ENCODE measurements at regions not wholly inside any gene's neighbourhood (a gene's known extent, or its start where the extent isn't known, plus 50 kb on each side); places are given as distances from the start of the nearest gene placed in this dataset.
"Not testable (repeated sequence)": the region's sequence is repeated elsewhere in the genome, so short reads cannot be mapped to it uniquely, and the experiment has no call there.

GRCh38 chr10:6795541-6795940 lies 215.5 kb upstream of the PRKCQ start:
- no peak for TF ChIP-seq POLR2A (IDR thresholded peaks at IDR 0.05)
- TF ChIP-seq, protein P1, sequence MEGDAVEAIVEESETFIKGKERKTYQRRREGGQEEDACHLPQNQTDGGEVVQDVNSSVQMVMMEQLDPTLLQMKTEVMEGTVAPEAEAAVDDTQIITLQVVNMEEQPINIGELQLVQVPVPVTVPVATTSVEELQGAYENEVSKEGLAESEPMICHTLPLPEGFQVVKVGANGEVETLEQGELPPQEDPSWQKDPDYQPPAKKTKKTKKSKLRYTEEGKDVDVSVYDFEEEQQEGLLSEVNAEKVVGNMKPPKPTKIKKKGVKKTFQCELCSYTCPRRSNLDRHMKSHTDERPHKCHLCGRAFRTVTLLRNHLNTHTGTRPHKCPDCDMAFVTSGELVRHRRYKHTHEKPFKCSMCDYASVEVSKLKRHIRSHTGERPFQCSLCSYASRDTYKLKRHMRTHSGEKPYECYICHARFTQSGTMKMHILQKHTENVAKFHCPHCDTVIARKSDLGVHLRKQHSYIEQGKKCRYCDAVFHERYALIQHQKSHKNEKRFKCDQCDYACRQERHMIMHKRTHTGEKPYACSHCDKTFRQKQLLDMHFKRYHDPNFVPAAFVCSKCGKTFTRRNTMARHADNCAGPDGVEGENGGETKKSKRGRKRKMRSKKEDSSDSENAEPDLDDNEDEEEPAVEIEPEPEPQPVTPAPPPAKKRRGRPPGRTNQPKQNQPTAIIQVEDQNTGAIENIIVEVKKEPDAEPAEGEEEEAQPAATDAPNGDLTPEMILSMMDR (IDR thresholded peaks at IDR 0.05): no peak
- WGBS, 4 donors: 83 to 88% (median 83%) methylated on average over 6 of the region's 6 CpGs
- H3K9me3 ChIP-seq: no peaks in the 10 kb centered on the region
- intact Hi-C loops (cut with DNase I): no loop called here
- DNase-seq (no peak), ATAC-seq (no peak)
- H3K36me3 ChIP-seq: no peaks in the 10 kb centered on the region
- H3K4me1 ChIP-seq: no peaks in the 10 kb centered on the region
- no peaks in the 10 kb centered on the region for H3K27me3 ChIP-seq
- H3K4me3 ChIP-seq: no peak overlapping the region
- H3K27ac ChIP-seq: no peak overlapping the region

DNA sequence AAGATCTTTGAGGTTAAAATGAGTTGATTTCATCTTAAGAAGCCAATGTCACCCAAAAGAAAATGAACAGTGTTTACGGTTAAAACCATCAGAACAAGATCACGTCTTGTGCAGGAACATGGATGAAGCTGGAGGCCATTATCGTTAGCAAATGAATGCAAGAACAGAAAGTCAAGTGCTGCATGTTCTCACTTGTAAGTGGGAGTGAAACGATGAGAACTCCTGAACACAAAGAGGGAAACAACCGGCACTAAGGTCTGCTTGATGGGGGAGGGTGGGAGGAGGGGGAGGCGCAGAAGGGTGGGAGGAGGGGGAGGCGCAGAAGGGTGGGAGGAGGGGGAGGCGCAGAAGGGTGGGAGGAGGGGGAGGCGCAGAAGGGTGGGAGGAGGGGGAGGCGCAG lies 214.8 kb upstream of the PRKCQ start:
- H3K4me1 ChIP-seq; H3K4me3 ChIP-seq; ATAC-seq; H3K27me3 ChIP-seq; H3K9me3 ChIP-seq; H3K36me3 ChIP-seq; H3K27ac ChIP-seq; intact Hi-C loops (cut with DNase I); DNase-seq: not testable (repeated sequence)
- 29 to 34% (median 31%) methylated on average over 5 to 6 of the region's 10 CpGs for WGBS, 4 donors

DNA sequence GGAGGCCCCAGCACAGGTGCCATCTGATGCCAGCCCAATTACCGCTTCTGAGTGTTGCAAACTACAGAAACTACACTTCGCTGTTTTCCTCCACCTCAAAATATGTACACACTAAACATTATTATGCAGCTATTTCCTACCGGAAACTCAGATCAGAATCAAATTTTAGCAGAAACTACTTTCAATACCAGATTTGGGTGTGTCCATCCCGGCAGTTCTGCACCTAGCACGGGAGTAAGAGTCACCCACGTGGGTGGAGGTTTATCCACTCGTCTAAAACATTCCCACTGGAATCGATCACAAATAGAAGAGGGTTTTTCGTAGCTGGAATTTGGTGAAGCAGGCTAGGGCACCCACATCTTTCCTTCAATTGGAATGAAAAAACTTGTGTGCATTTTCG lies 214.4 kb upstream of the PRKCQ start:
- Histone ChIP-seq H3K4me1 (no peaks in the 10 kb centered on the region), H3K9me3 (no peaks in the 10 kb centered on the region), H3K27ac (no peak overlapping the region), H3K4me3 (no peak overlapping the region), H3K27me3 (no peaks in the 10 kb centered on the region), H3K36me3 (no peaks in the 10 kb centered on the region)
- intact Hi-C loops (cut with DNase I): no loop called here
- ATAC-seq: no peak
- no peak for TF ChIP-seq POLR2A (IDR thresholded peaks at IDR 0.05)
- TF ChIP-seq, protein P1 (IDR thresholded peaks at IDR 0.05): no peak
- DNase-seq: no peak
- 51 to 65% (median 54%) methylated on average over 10 of the region's 10 CpGs for WGBS, 4 donors

DNA sequence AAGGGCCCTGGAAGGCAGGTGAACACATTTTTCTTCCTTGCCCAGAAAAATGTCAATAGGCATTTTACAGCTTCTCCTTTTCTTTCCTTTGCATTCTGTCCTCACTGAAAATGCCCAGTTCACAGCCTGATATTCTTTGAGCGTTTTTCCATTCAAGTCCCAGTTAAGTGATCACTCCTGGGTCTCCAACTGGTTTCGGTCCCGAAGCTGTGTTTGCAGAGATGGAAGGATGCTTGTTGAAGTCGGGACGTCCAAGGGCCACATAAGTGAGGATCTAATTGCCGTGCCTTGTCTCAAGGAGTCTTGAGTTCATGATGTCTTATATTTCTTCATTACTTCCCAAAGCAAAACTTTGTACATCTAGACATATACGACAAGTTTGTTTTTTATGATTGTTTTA lies 208.7 kb upstream of the PRKCQ start:
- no peaks in the 10 kb centered on the region for H3K9me3 ChIP-seq
- 77 to 83% (median 79%) methylated on average over 7 of the region's 7 CpGs for WGBS, 4 donors
- H3K4me1 ChIP-seq: no peaks in the 10 kb centered on the region
- H3K27me3 ChIP-seq: no peaks in the 10 kb centered on the region
- no peaks in the 10 kb centered on the region for H3K36me3 ChIP-seq
- ATAC-seq (no peak), DNase-seq (no peak)
- H3K4me3 ChIP-seq: no peak overlapping the region
- H3K27ac ChIP-seq: peak overlapping the region in 1 of 12 donors; percentile 38
- TF ChIP-seq, protein P1 (IDR thresholded peaks at IDR 0.05): no peak
- no peak for TF ChIP-seq POLR2A (IDR thresholded peaks at IDR 0.05)
- intact Hi-C loops (cut with DNase I): loop anchor here in 5 of 10 donors (5.0 to 10.0 kb wide), 3 partner anchors 624 to 629 kb away; partner anchors contain the start of gene SFMBT2 (in 4 of the 5)

- ATAC-seq (no peak), DNase-seq (no peak)
- Histone ChIP-seq H3K27ac (no peak overlapping the region), H3K4me1 (no peaks in the 10 kb centered on the region), H3K4me3 (no peak overlapping the region), H3K9me3 (no peaks in the 10 kb centered on the region), H3K36me3 (no peaks in the 10 kb centered on the region), H3K27me3 (no peaks in the 10 kb centered on the region)
- TF ChIP-seq, protein P1 (IDR thresholded peaks at IDR 0.05): no peak
- no peak for TF ChIP-seq POLR2A (IDR thresholded peaks at IDR 0.05)
- intact Hi-C loops (cut with DNase I): loop anchor here in 5 of 10 donors (5.0 to 10.0 kb wide), 3 partner anchors 624 to 629 kb away; partner anchors contain the start of gene SFMBT2 (in 4 of the 5)
- 68 to 77% (median 73%) methylated on average over 5 of the region's 5 CpGs for WGBS, 4 donors
Measured at GRCh38 chr10:6788231-6788630, 208.2 kb upstream of the PRKCQ start.
